IPS-20b (cell line): ENCODE measurements at regions not wholly inside any gene's neighbourhood (a gene's known extent, or its start where the extent isn't known, plus 50 kb on each side); places are given as distances from the start of the nearest gene placed in this dataset.

Experiments used
- H3K27ac ChIP-seq: one replicate; pipeline ENCODE4 v1.5.1; 2013; ENCODE audit warnings: low read length
- H3K27me3 ChIP-seq: 2 replicates; pipeline ENCODE4 v1.6.1; 2013; ENCODE audit warnings: mild to moderate bottlenecking, low read length, inconsistent platforms; ENCODE audit not compliant: insufficient read depth
- H3K36me3 ChIP-seq: 2 replicates; pipeline ENCODE4 v1.6.1; 2013; ENCODE audit warnings: low read depth, mild to moderate bottlenecking, inconsistent platforms, low read length, moderate library complexity; ENCODE audit not compliant: insufficient read depth
- H3K4me1 ChIP-seq: 2 replicates; pipeline ENCODE4 v1.6.1; 2013; ENCODE audit warnings: mild to moderate bottlenecking, control low read depth, inconsistent platforms, low read length, moderate library complexity; ENCODE audit not compliant: insufficient read depth
- H3K4me3 ChIP-seq: 2 replicates; pipeline ENCODE4 v1.5.1; 2013; ENCODE audit warnings: mild to moderate bottlenecking, low read length, inconsistent platforms
- H3K9ac ChIP-seq: 2 replicates; pipeline ENCODE4 v1.6.1; 2013; ENCODE audit warnings: low read depth, mild to moderate bottlenecking, inconsistent platforms, low read length, moderate library complexity
- H3K9me3 ChIP-seq: 2 replicates; pipeline ENCODE4 v1.6.1; 2013; ENCODE audit warnings: mild to moderate bottlenecking, low read depth, low read length, inconsistent platforms; ENCODE audit not compliant: insufficient read depth

DNA sequence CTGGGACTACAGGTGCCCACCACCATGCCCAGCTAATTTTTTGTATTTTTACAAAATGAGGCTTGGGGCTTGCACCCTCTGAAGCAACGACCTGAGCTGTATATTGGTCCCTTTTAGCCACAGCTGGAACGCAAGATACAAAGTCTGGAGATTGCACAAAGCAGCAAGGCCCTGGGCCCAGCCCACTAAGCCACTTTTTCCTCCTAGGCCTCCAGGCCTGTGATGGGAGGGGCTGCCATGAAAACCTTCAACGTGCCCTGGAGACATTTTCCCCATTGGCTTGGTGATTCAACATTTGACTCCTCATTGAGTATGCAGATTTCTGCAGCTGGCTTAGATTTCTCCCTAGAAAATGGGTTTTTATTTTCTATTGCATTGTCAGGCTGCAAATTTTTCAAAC is 69.2 kb downstream of the CYB561 start:
- Histone ChIP-seq H3K4me1 (no peaks in the 10 kb centered on the region), H3K27me3 (no peaks in the 10 kb centered on the region), H3K36me3 (no peaks in the 10 kb centered on the region), H3K4me3 (no peak overlapping the region), H3K9me3 (peaks cover 8% of the 10 kb centered on the region; the same call in 1 of the 2 replicates), H3K27ac (no peak overlapping the region), H3K9ac (no peak overlapping the region)

DNA sequence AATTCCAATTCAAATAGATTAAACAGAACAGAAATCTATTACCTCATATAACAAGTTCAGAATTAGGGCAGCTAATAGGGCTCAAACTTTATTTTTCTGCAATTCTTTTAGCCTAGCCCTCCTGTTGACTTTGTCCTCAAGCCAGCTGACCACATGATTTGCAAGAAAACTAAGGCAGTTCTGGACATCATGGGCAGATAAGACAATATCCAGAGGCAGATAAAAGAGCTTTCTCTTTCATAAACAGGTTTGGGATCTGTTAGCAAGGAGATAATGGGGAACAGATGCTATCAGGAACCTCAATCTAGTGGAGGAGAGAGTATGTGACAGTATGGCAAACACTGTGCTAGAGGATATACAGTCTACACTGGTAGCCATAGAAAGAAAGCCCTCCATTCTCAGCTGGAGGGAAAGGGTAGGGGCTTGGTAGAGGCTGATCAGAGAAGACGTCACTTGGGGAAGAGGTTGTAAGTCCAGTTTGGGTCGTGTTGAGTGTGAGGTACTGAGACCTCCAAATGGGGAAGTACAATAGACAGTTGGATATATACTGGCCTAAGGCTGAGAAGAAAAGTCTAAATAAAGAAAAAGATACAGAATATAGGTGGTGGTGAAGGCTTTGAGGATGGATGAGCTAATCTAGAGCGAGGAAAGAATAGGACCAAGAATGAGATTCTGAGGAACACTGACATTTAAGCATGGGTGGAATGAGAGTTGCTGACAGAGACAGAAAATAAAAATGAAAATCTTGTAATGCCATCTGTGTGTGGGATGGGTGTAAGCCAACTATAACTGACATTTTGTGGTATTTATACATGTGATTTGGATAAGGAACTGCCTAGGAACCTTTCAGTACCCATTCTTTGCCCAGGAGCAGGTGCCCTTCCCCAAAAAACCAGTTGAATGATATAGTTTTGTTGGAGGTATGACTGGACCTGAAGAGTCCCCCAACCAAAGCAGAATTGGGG is 67.4 kb downstream of the CYB561 start:
- Histone ChIP-seq H3K27ac (no peak overlapping the region), H3K27me3 (no peaks in the 10 kb centered on the region), H3K9me3 (peaks cover 8% of the 10 kb centered on the region; the same call in 1 of the 2 replicates), H3K4me3 (no peak overlapping the region), H3K9ac (no peak overlapping the region), H3K36me3 (no peaks in the 10 kb centered on the region), H3K4me1 (no peaks in the 10 kb centered on the region)

DNA sequence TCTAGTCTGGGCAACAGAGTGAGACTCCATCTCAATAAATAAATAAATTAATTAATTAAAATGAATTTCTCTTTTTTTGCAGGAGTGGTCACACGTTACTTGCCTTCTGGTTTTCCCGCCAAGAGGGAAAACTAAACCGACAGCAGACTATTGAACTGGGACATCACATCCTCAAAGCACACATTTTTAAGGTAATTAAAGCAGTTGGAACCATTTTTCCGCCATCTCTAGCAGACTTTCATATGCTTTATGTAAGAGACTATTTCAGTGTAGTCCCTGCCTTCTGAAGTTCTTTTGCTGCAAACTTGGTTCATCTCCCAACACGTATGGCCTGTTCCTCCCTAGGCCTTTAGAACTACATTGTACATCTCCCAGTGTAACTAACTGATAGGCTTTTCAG is 66.5 kb downstream of the CYB561 start:
- Histone ChIP-seq H3K27me3 (no peaks in the 10 kb centered on the region), H3K36me3 (no peaks in the 10 kb centered on the region)

GRCh38 chr17:63381101-63381729 is 64.9 kb downstream of the CYB561 start:
- no peak overlapping the region for H3K27ac ChIP-seq
- no peaks in the 10 kb centered on the region for H3K27me3 ChIP-seq
- H3K36me3 ChIP-seq = no peaks in the 10 kb centered on the region
- peaks cover 8% of the 10 kb centered on the region; the same call in 1 of the 2 replicates for H3K9me3 ChIP-seq
- no peak overlapping the region for H3K4me3 ChIP-seq
- no peaks in the 10 kb centered on the region for H3K4me1 ChIP-seq
- no peak overlapping the region for H3K9ac ChIP-seq

More for the DNA sequence above, 66.5 kb downstream of the CYB561 start:
- no peak overlapping the region for H3K9ac ChIP-seq
- no peak overlapping the region for H3K27ac ChIP-seq
- H3K4me1 ChIP-seq = no peaks in the 10 kb centered on the region
- no peak overlapping the region for H3K4me3 ChIP-seq
- peaks cover 8% of the 10 kb centered on the region; the same call in 1 of the 2 replicates for H3K9me3 ChIP-seq

- peaks cover 3% of the 10 kb centered on the region; the same call in 1 of the 2 replicates for H3K9me3 ChIP-seq
- H3K36me3 ChIP-seq = no peaks in the 10 kb centered on the region
- no peak overlapping the region for H3K4me3 ChIP-seq
- no peaks in the 10 kb centered on the region for H3K4me1 ChIP-seq
- no peak overlapping the region for H3K27ac ChIP-seq
- H3K27me3 ChIP-seq = no peaks in the 10 kb centered on the region
- H3K9ac ChIP-seq = no peak overlapping the region
These were observed 64.0 kb downstream of the CYB561 start for GRCh38 chr17:63382136-63382535.
